SK-N-SH treated with all-trans-retinoic acid at 6 μM for 48 hours (cell line): ENCODE measurements at regions not wholly inside any gene's neighbourhood (a gene's known extent, or its start where the extent isn't known, plus 50 kb on each side); places are given as distances from the start of the nearest gene placed in this dataset.

Experiments used
- ATAC-seq: fragments of 200-7000 bp; cut with Tn5 transposase; 3 replicates; pipeline ENCODE4 v1.9.1; 2020; ENCODE audit warnings: mild to moderate bottlenecking, moderate library complexity
- ARNTL ChIP-seq: fragments of 450-650 bp; formaldehyde crosslinking; IDR thresholded peaks from 2 replicates; pipeline ENCODE4 v1.5.0; 2020; ENCODE audit warnings: low read depth, mild to moderate bottlenecking, moderate library complexity, borderline replicate concordance
- BACH2 ChIP-seq: fragments of 250-450 bp; sonication (Bioruptor Pico); IDR thresholded peaks from 2 replicates; pipeline ENCODE4 v1.9.0; 2021; ENCODE audit warnings: mild to moderate bottlenecking, borderline replicate concordance
- CREB5 ChIP-seq: fragments of 250-450 bp; sonication (Bioruptor Pico); IDR thresholded peaks from 2 replicates; pipeline ENCODE4 v1.5.1; 2020; ENCODE audit warnings: low read depth, mild to moderate bottlenecking, moderate library complexity
- CSDC2 ChIP-seq: fragments of 250-450 bp; sonication (Bioruptor Pico); IDR thresholded peaks from 2 replicates; pipeline ENCODE4 v1.5.0; 2020; ENCODE audit warnings: mild to moderate bottlenecking, moderate library complexity
- ESRRG ChIP-seq: fragments of 250-450 bp; sonication (Bioruptor Pico); IDR thresholded peaks from 2 replicates; pipeline ENCODE4 v1.6.1; 2021; ENCODE audit warnings: mild to moderate bottlenecking
- GLIS3 ChIP-seq: fragments of 250-450 bp; sonication (Bioruptor Pico); IDR thresholded peaks from 2 replicates; pipeline ENCODE4 v1.5.0; 2020; ENCODE audit warnings: mild to moderate bottlenecking, moderate library complexity
- ISL1 ChIP-seq: fragments of 250-450 bp; sonication (Bioruptor Pico); IDR thresholded peaks from 2 replicates; pipeline ENCODE4 v2.1.2; 2022; ENCODE audit warnings: mild to moderate bottlenecking, moderate library complexity
- OSR1 ChIP-seq: fragments of 250-450 bp; sonication (Bioruptor Pico); IDR thresholded peaks from 2 replicates; pipeline ENCODE4 v1.8.0; 2022; ENCODE audit warnings: moderate library complexity, mild to moderate bottlenecking, inconsistent platforms
- POU6F1 ChIP-seq: fragments of 250-450 bp; sonication (Bioruptor Pico); IDR thresholded peaks from 2 replicates; pipeline ENCODE4 v1.8.0; 2021; ENCODE audit warnings: low read depth, mild to moderate bottlenecking, moderate library complexity, borderline replicate concordance
- PPARA ChIP-seq: fragments of 250-450 bp; sonication (Bioruptor Pico); IDR thresholded peaks from 2 replicates; pipeline ENCODE4 v1.5.0; 2020; ENCODE audit warnings: mild to moderate bottlenecking, borderline replicate concordance
- RARB ChIP-seq: fragments of 250-450 bp; sonication (Bioruptor Pico); IDR thresholded peaks from 2 replicates; pipeline ENCODE4 v1.8.0; 2021; ENCODE audit warnings: mild to moderate bottlenecking, moderate library complexity
- TCF4 ChIP-seq: fragments of 250-450 bp; sonication (Bioruptor Pico); IDR thresholded peaks from 2 replicates; pipeline ENCODE4 v1.8.0; 2021; ENCODE audit warnings: mild to moderate bottlenecking, moderate library complexity, borderline replicate concordance
- TOX ChIP-seq: fragments of 250-450 bp; sonication (Bioruptor Pico); IDR thresholded peaks from 2 replicates; pipeline ENCODE4 v1.8.0; 2021; ENCODE audit warnings: mild to moderate bottlenecking, moderate library complexity, borderline replicate concordance
- ZC3H10 ChIP-seq: fragments of 250-450 bp; sonication (Bioruptor Pico); IDR thresholded peaks from 2 replicates; pipeline ENCODE4 v1.5.1; 2021; ENCODE audit warnings: mild to moderate bottlenecking, moderate library complexity
- ZFP3 ChIP-seq: fragments of 250-450 bp; sonication (Bioruptor Pico); IDR thresholded peaks from 2 replicates; pipeline ENCODE4 v1.5.0; 2020; ENCODE audit warnings: mild to moderate bottlenecking, moderate library complexity
- ZFP30 ChIP-seq: fragments of 450-650 bp; formaldehyde crosslinking; IDR thresholded peaks from 2 replicates; pipeline ENCODE4 v1.5.0; 2022; ENCODE audit warnings: mild to moderate bottlenecking, moderate library complexity
- ZNF565 ChIP-seq: fragments of 450-650 bp; formaldehyde crosslinking; conservative IDR thresholded peaks from 2 replicates; pipeline ENCODE4 v1.5.0; 2020; ENCODE audit warnings: low read depth, mild to moderate bottlenecking, moderate library complexity
- ZNF70 ChIP-seq: fragments of 450-650 bp; formaldehyde crosslinking; IDR thresholded peaks from 2 replicates; pipeline ENCODE4 v1.5.0; 2020; ENCODE audit warnings: mild to moderate bottlenecking, moderate library complexity
- ZNF8 ChIP-seq: fragments of 450-650 bp; formaldehyde crosslinking; IDR thresholded peaks from 2 replicates; pipeline ENCODE4 v1.5.0; 2020; ENCODE audit warnings: mild to moderate bottlenecking, moderate library complexity
- TF ChIP-seq, protein P1 (sequence below): fragments of 250-450 bp; sonication (Bioruptor Pico); IDR thresholded peaks from 2 replicates; pipeline ENCODE4 v1.5.0; 2020; ENCODE audit warnings: mild to moderate bottlenecking, moderate library complexity
- TF ChIP-seq, protein P2 (sequence below): fragments of 250-450 bp; sonication (Bioruptor Pico); IDR thresholded peaks from 2 replicates; pipeline ENCODE4 v1.5.1; 2021; ENCODE audit warnings: mild to moderate bottlenecking, moderate library complexity

DNA sequence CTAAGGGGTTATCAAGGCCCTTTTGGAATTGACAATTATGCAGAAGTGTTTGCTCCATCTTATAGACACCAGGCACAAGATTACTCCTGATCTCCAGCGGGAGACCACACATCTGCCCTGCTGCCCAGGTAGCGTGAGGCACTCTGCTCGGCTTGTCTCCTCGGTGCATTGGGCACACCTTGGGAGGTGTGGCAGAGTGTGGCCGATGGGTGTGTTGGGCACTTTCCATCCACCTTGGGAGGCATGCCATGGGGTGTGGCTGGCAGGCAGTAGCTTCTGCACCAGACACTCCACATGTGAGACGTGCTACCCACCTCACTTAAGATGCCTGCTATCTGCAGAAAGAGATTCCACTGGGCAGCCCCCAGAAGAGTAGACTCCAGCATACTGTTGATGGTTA is 54.1 kb downstream of the GADD45G start:
- TF ChIP-seq CSDC2 (CRISPR knock-in tag): no peak
- TF ChIP-seq BACH2: no peak
- no peak for TF ChIP-seq ZNF565 (CRISPR knock-in tag)
- TF ChIP-seq GLIS3 (CRISPR knock-in tag): no peak
- TF ChIP-seq, protein P1, sequence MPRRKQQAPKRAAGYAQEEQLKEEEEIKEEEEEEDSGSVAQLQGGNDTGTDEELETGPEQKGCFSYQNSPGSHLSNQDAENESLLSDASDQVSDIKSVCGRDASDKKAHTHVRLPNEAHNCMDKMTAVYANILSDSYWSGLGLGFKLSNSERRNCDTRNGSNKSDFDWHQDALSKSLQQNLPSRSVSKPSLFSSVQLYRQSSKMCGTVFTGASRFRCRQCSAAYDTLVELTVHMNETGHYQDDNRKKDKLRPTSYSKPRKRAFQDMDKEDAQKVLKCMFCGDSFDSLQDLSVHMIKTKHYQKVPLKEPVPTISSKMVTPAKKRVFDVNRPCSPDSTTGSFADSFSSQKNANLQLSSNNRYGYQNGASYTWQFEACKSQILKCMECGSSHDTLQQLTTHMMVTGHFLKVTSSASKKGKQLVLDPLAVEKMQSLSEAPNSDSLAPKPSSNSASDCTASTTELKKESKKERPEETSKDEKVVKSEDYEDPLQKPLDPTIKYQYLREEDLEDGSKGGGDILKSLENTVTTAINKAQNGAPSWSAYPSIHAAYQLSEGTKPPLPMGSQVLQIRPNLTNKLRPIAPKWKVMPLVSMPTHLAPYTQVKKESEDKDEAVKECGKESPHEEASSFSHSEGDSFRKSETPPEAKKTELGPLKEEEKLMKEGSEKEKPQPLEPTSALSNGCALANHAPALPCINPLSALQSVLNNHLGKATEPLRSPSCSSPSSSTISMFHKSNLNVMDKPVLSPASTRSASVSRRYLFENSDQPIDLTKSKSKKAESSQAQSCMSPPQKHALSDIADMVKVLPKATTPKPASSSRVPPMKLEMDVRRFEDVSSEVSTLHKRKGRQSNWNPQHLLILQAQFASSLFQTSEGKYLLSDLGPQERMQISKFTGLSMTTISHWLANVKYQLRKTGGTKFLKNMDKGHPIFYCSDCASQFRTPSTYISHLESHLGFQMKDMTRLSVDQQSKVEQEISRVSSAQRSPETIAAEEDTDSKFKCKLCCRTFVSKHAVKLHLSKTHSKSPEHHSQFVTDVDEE: no peak
- TF ChIP-seq ZNF70 (CRISPR knock-in tag): no peak
- TF ChIP-seq RARB (CRISPR knock-in tag): no peak
- TF ChIP-seq TOX: no peak
- TF ChIP-seq TCF4 (CRISPR knock-in tag): no peak
- no peak for TF ChIP-seq ESRRG (CRISPR knock-in tag)
- no peak for TF ChIP-seq ARNTL (CRISPR knock-in tag)
- TF ChIP-seq OSR1 (CRISPR knock-in tag): no peak
- TF ChIP-seq ZFP3 (CRISPR knock-in tag): no peak
- TF ChIP-seq ISL1 (CRISPR knock-in tag): no peak
- no peak for ATAC-seq

DNA sequence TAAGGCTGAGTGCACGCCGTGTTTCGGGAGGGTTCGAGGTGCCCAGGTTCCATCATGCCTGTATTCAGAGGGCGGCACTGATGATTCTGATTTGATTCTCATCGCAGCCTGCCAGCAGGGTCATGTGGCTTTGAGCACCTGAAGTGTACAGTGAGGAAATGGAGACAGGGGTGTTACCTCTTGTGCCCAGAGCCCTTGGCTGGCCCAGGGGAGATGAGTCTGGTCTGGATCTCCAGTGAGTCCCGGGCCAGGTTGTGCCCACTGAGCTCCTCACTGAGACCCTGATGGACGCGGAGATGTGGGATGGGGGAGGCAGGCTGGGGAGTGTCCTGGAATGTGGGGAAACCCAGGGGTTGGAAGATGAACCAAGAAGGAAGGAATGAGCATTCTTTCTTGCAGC is 54.7 kb downstream of the GADD45G start:
- no peak for TF ChIP-seq POU6F1 (CRISPR knock-in tag)
- TF ChIP-seq, protein P1: no peak
- no peak for TF ChIP-seq OSR1 (CRISPR knock-in tag)
- no peak for TF ChIP-seq TOX
- TF ChIP-seq, protein P2, sequence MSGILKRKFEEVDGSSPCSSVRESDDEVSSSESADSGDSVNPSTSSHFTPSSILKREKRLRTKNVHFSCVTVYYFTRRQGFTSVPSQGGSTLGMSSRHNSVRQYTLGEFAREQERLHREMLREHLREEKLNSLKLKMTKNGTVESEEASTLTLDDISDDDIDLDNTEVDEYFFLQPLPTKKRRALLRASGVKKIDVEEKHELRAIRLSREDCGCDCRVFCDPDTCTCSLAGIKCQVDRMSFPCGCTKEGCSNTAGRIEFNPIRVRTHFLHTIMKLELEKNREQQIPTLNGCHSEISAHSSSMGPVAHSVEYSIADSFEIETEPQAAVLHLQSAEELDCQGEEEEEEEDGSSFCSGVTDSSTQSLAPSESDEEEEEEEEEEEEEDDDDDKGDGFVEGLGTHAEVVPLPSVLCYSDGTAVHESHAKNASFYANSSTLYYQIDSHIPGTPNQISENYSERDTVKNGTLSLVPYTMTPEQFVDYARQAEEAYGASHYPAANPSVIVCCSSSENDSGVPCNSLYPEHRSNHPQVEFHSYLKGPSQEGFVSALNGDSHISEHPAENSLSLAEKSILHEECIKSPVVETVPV (CRISPR knock-in tag): no peak
- TF ChIP-seq RARB (CRISPR knock-in tag): no peak
- ATAC-seq: no peak

- no peak for ATAC-seq
- no peak for TF ChIP-seq ZFP30
- TF ChIP-seq PPARA (CRISPR knock-in tag): no peak
- TF ChIP-seq GLIS3 (CRISPR knock-in tag): no peak
- no peak for TF ChIP-seq ESRRG (CRISPR knock-in tag)
- TF ChIP-seq ZNF565 (CRISPR knock-in tag): no peak
- TF ChIP-seq CREB5: no peak
- no peak for TF ChIP-seq TCF4 (CRISPR knock-in tag)
- no peak for TF ChIP-seq ZNF70 (CRISPR knock-in tag)
- no peak for TF ChIP-seq ISL1 (CRISPR knock-in tag)
- TF ChIP-seq BACH2: no peak
- no peak for TF ChIP-seq OSR1 (CRISPR knock-in tag)
- no peak for TF ChIP-seq TOX
- TF ChIP-seq CSDC2 (CRISPR knock-in tag): no peak
- TF ChIP-seq, protein P1: no peak
- no peak for TF ChIP-seq ZC3H10 (CRISPR knock-in tag)
- no peak for TF ChIP-seq ZNF8
- no peak for TF ChIP-seq ZFP3 (CRISPR knock-in tag)
- no peak for TF ChIP-seq ARNTL (CRISPR knock-in tag)
Measured at GRCh38 chr9:89659891-89660685, 55.3 kb downstream of the GADD45G start.
